Left ventricle myocardium inferior (tissue), 1 donor: ENCODE measurements at regions not wholly inside any gene's neighbourhood (a gene's known extent, or its start where the extent isn't known, plus 50 kb on each side); places are given as distances from the start of the nearest gene placed in this dataset.

ENCODE experiments used
- DNase-seq: peaks from one replicate; pipeline ENCODE4 v3.0.0-alpha.2; 2020
- H3K27ac ChIP-seq: fragments of 200-600 bp; replicated peaks from 2 replicates; pipeline ENCODE4 v1.8.0; 2021
- H3K27me3 ChIP-seq: fragments of 200-600 bp; 2 replicates; pipeline ENCODE4 v1.8.0; 2021; ENCODE audit warnings: low read depth
- H3K36me3 ChIP-seq: fragments of 200-600 bp; 2 replicates; pipeline ENCODE4 v1.8.0; 2021
- H3K4me1 ChIP-seq: fragments of 200-600 bp; 2 replicates; pipeline ENCODE4 v1.8.0; 2021
- H3K4me3 ChIP-seq: fragments of 200-600 bp; 2 replicates; pipeline ENCODE4 v1.8.0; 2021; ENCODE audit warnings: mild to moderate bottlenecking, moderate library complexity
- H3K9me3 ChIP-seq: fragments of 200-600 bp; replicated peaks from 2 replicates; pipeline ENCODE4 v1.8.0; 2021
- intact Hi-C: fragments of 100-400 bp; cut with micrococcal nuclease; formaldehyde crosslinking; loops from one replicate; pipeline ENCODE4 v1.11.0; 2022
- TF ChIP-seq, protein P1 (sequence below): fragments of 200-600 bp; IDR thresholded peaks from 2 replicates; pipeline ENCODE4 v1.8.0; 2021; ENCODE audit warnings: antibody characterized with exemption, mild to moderate bottlenecking, borderline replicate concordance
- donor health status: DM: no; HTN: yes; CAD: no; lungs with severe emphysema.

DNA sequence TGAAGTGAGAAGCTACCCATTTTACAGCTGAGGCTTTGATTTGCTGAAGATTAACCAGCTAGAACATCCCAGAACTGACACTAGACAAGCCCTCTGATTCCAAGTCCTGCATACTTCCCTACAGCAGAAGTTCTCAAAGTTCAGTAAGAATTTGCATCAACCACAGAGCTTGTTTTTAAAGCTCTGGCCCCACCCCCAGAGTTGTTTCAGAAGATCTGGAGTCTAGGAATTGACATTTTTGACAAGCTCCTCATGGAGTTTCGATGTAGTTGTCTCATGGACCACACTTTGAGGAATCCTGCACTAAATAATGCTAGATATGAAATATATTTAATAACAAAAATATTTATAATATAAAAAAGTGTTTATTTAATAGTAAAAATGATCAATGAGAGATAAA, 120.3 kb upstream of the ADAMTS18 start:
- H3K4me3 ChIP-seq, result no peak overlapping the region
- H3K9me3 ChIP-seq, result no peaks in the 10 kb centered on the region
- H3K27ac ChIP-seq, result no peak overlapping the region
- no peaks in the 10 kb centered on the region for H3K36me3 ChIP-seq
- peaks cover 20% of the 10 kb centered on the region for H3K27me3 ChIP-seq
- no peaks in the 10 kb centered on the region for H3K4me1 ChIP-seq
- TF ChIP-seq, protein P1, sequence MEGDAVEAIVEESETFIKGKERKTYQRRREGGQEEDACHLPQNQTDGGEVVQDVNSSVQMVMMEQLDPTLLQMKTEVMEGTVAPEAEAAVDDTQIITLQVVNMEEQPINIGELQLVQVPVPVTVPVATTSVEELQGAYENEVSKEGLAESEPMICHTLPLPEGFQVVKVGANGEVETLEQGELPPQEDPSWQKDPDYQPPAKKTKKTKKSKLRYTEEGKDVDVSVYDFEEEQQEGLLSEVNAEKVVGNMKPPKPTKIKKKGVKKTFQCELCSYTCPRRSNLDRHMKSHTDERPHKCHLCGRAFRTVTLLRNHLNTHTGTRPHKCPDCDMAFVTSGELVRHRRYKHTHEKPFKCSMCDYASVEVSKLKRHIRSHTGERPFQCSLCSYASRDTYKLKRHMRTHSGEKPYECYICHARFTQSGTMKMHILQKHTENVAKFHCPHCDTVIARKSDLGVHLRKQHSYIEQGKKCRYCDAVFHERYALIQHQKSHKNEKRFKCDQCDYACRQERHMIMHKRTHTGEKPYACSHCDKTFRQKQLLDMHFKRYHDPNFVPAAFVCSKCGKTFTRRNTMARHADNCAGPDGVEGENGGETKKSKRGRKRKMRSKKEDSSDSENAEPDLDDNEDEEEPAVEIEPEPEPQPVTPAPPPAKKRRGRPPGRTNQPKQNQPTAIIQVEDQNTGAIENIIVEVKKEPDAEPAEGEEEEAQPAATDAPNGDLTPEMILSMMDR, result no peak
- intact Hi-C loops, result no loop called here
- no peak for DNase-seq

DNA sequence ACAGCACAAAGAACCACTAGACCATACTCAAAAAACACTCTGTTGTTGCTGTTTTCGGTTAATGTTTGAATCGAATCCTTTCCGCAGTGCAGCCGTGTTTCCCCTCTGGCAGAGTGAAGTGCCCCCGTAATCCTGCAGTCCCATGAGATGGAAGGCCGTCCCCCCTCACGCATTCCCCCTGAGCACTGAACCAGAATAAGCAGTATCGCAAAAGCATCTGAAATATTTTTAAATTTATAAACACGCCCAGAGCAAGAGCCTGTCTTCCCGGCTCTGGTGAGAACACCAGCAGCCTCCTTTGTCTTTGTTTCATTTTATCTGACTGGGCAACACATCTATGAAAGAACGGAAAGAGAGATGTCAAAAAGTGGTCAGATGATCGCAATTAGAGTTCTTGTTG, 121.0 kb upstream of the ADAMTS18 start:
- H3K27ac ChIP-seq, result no peak overlapping the region
- H3K4me3 ChIP-seq, result no peak overlapping the region
- TF ChIP-seq, protein P1, result no peak
- H3K4me1 ChIP-seq, result no peaks in the 10 kb centered on the region
- no peak for DNase-seq
- peaks cover 23% of the 10 kb centered on the region for H3K27me3 ChIP-seq
- no peaks in the 10 kb centered on the region for H3K9me3 ChIP-seq
- no peaks in the 10 kb centered on the region for H3K36me3 ChIP-seq
- intact Hi-C loops, result no loop called here

DNA sequence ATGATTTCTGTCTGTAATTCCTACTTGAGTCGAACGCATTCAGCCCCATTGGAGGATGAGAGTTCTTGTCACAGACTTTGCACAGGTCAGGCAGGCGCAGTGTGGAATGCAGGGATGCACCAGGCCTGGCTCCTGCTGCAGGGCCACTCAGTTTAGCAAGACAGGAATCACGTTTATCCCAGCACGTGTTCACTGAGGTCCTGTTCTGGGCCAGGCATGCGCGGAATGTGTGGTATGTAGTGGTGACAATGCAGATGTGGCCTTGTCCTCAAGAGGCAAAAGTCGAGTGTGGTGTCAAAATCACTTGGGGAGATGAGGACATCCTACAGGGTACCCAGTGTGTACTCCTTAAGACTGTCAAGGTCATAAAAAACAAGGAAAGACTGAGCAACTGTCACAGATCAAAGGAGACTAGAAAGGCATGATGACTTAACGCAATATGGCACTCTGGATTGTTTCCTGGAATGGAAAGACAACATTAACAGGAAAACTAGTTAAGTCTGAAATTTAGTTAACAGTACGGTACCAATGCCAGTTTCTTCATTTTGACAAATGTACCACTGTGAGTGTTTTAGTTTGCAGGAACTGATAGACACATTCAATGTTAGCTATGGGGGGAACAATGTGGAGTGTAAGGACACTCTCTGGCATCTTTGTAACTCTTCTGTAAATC, 121.5 kb upstream of the ADAMTS18 start:
- DNase-seq, result no peak
- intact Hi-C loops, result no loop called here

DNA sequence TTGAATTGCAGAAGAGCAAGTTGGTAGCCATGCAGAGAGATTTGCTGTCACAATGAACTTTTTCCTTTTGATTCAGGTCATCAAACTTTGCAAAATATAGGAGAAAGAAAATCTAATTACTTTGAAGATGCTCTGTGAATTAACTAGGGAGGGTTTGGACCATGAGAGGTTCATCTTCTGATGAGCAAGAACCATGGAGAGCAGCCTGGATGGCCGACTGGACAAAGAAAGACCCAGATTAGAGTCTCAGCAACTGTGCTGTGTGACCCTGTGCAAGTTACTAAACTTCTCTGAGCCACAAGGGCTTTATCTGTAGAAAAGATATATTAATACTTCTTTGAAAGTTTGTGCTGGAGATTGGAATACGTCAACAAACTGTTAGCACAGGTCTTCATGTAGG, 122.6 kb upstream of the ADAMTS18 start:
- Histone ChIP-seq H3K9me3 (no peaks in the 10 kb centered on the region), H3K36me3 (no peaks in the 10 kb centered on the region), H3K27ac (no peak overlapping the region), H3K27me3 (peaks cover 23% of the 10 kb centered on the region), H3K4me1 (no peaks in the 10 kb centered on the region), H3K4me3 (no peak overlapping the region)
- no peak for DNase-seq
- intact Hi-C loops, result no loop called here
- TF ChIP-seq, protein P1, result no peak

More for the DNA sequence above, 121.5 kb upstream of the ADAMTS18 start:
- no peaks in the 10 kb centered on the region for H3K36me3 ChIP-seq
- TF ChIP-seq, protein P1, result no peak
- no peak overlapping the region for H3K4me3 ChIP-seq
- no peaks in the 10 kb centered on the region for H3K9me3 ChIP-seq
- H3K4me1 ChIP-seq, result no peaks in the 10 kb centered on the region
- H3K27ac ChIP-seq, result no peak overlapping the region
- peaks cover 23% of the 10 kb centered on the region for H3K27me3 ChIP-seq

DNA sequence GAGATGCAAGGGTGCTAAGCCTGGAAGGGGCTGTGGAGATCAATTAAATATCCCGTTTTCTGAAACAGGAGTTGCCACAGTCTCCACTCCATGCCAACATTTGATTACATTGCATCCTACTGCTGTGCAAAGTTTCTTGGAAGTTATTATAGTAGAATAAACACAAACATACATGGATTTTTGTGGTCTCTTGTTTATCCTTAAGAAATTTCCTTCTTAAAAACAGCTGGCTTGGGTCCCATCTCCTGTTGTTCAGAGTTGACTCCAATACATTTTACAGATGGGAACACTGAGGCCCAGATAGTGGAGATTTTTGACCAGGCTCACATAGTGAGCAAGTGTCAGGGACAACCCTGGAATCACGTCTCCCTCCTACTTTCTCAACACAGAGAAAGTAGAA, 124.0 kb upstream of the ADAMTS18 start:
- Histone ChIP-seq H3K27me3 (peaks cover 26% of the 10 kb centered on the region), H3K9me3 (no peaks in the 10 kb centered on the region), H3K27ac (no peak overlapping the region), H3K36me3 (no peaks in the 10 kb centered on the region), H3K4me3 (no peak overlapping the region), H3K4me1 (no peaks in the 10 kb centered on the region)
- TF ChIP-seq, protein P1, result no peak
- intact Hi-C loops, result no loop called here
- no peak for DNase-seq
